HG03439 (cell line): ENCODE measurements at regions not wholly inside any gene's neighbourhood (a gene's known extent, or its start where the extent isn't known, plus 50 kb on each side); places are given as distances from the start of the nearest gene placed in this dataset.

ENCODE experiments used
- ATAC-seq: cut with Tn5 transposase; IDR thresholded peaks from one replicate; pipeline ENCODE4 v1.9.1; 2021; ENCODE audit warnings: mild to moderate bottlenecking, moderate library complexity; ENCODE audit not compliant: unreplicated experiment

- ATAC-seq: no peak
Observed at GRCh38 chr3:96007650-96008195, 806.7 kb upstream of the EPHA6 start.

- no peak for ATAC-seq
Observed at GRCh38 chr3:96012939-96013338, 801.5 kb upstream of the EPHA6 start.

GRCh38 chr3:96017556-96017955 is 796.8 kb upstream of the EPHA6 start:
- ATAC-seq: no peak

GRCh38 chr3:96022676-96023075 is 791.7 kb upstream of the EPHA6 start:
- no peak for ATAC-seq

GRCh38 chr3:96027718-96028117 is 786.7 kb upstream of the EPHA6 start:
- ATAC-seq: no peak

GRCh38 chr3:96039632-96040031 is 774.8 kb upstream of the EPHA6 start:
- no peak for ATAC-seq

GRCh38 chr3:96059301-96059700 is 755.1 kb upstream of the EPHA6 start:
- ATAC-seq: no peak

- ATAC-seq: no peak
Observed at GRCh38 chr3:96069065-96069464, 745.3 kb upstream of the EPHA6 start.

GRCh38 chr3:96070678-96071077 is 743.7 kb upstream of the EPHA6 start:
- ATAC-seq: no peak

- ATAC-seq: no peak
Observed at GRCh38 chr3:96071097-96071496, 743.3 kb upstream of the EPHA6 start.

- ATAC-seq: no peak
Observed at GRCh38 chr3:96072226-96072625, 742.2 kb upstream of the EPHA6 start.

- no peak for ATAC-seq
Observed at GRCh38 chr3:96083610-96084009, 730.8 kb upstream of the EPHA6 start.

- ATAC-seq: no peak
Observed at GRCh38 chr3:96086018-96086417, 728.4 kb upstream of the EPHA6 start.

GRCh38 chr3:96101006-96101560 is 713.3 kb upstream of the EPHA6 start:
- ATAC-seq: no peak

- ATAC-seq: no peak
Observed at GRCh38 chr3:96106701-96107100, 707.7 kb upstream of the EPHA6 start.
